Hepatic stellate cell (primary cell): ENCODE measurements at regions not wholly inside any gene's neighbourhood (a gene's known extent, or its start where the extent isn't known, plus 50 kb on each side); places are given as distances from the start of the nearest gene placed in this dataset.
"Not testable (repeated sequence)": the region's sequence is repeated elsewhere in the genome, so short reads cannot be mapped to it uniquely, and the experiment has no call there.

Experiments used
- DNase-seq: peaks from one replicate; pipeline ENCODE4 v3.0.0; 2011; ENCODE audit warnings: low spot score

DNA sequence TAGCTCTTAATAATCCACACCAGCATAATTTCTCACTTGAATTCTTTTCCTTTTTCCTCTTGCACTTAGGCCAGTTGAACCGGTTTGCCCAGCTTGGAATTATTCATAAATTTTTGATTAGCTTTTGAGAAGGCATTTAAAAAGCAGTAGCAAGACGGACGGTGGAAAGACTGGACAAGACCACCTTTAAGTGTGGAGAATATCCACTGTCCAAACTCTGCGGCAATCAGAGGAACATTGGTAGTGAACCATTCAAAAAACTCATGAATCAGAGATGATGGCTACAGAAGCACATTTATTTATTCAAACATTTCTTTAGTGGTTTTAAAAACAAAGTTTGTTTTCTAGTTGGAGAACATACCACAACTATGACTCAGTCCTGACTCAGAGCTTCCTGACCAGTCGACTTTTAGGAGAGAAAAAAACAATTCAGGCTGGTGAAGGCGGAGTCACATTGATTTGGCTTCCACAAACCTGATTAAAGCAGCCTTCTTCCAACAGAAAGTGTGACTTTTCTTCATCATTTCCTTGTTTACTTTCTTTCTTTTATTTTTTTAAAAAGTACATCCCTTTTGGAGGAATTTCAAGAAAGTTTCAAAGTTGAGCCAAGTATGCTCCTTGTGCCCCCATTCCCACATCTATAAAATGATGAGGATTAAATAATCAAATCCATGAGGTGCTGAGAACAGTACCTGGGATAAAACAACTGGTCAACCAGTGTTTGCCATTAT is 128.8 kb downstream of the ADSS2 start:
- peak; percentile 80 for DNase-seq

DNA sequence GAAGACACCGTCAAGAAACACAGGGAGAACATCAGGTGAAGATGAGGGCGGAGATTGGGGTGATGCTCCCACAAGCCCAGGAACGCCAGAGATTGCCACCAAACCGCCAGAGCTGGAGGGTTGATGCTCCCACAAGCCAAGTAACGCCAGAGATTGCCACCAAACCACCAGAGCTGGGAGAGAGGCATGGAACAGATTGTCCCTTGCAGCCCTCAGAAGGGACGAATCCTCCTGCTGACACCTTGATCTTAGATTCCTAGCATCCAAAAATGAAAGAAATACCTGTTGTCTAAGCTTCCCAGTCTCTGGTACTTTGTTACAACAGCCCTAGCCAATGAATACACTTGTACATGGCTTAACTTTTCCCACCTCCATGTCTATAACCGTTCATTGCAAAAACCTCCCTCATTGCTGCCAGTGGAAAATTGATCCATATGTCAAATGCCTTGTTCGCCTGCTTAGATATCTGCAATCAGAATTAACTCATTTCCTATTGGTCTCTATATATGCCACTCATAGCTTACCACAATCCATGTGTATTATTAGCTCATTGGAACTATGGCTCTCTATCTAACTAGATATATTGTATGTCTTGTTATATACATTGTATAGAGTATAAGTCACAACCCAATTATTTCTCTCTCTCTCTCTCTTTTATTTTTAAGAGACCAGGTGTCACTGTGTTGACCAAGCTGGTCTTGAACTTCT is 127.4 kb downstream of the ADSS2 start:
- no peak for DNase-seq

DNA sequence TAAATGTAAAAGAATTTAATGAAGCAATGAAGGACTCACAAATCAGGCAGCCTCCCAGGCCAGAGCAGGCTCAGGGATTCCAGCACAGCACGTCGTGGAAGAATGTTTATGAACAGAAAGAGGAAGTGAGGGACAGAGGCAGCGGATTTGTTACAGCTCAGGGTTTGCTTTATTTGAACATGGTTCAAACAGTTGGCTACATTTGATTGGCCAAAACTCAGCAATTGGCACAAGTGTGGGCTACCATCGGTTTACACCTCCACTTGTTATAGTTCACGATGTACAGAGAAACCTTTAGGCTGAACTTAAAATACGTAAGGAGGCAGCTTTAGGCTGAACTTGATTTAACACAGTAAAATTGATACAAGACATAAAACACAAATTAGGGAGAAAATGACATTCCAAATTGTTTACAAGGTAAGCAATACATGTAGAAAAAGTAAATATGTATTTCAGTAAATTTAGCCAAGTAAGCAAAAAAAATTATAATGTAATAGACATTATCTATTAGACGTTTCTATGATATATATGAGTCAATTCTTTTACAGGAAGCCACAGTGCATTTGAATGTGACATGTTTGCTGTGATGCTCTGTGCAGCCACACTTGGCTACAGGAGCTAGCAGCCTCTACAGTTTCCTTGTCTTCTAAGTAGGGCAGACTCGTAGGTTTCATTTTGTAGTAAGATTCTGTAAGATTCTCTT is 126.5 kb downstream of the ADSS2 start:
- no peak for DNase-seq

DNA sequence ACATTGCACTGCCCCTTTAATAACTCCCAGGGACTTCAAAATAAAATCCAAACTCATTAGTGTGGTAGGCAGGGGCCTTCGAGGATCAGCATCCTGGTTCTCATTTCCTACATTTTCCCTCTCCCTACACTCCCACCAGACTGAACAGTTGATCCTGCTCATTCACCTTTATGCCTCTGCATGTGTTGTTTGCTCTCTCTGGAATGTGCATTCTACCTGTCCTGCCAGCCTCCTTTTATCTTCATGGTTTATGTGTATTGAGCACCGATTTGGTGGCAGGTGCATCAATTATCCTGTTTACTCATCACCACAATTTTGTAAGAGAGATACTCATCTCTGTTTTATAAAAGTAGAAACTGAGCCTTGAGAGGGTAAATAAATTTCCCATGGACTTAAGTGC is 125.0 kb downstream of the ADSS2 start:
- no peak for DNase-seq

DNA sequence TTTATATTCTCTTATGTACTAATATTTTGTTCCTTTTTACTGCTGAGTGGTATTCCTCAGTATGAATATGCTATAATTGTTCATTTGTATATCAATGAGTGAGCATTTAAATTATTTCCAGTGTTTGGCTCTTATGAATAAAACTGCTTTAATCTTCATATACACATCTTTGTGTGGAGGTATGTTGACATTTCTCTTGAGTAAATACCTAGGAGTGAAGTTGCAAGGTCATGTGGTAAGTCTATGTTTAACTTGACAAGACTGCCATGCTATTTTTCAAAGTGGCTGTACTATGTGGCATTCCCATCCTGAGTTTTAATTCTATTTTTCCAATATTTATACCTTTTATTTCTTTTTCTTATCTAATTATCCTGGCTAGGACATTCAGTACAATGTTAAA is 124.2 kb downstream of the ADSS2 start:
- DNase-seq = no peak

DNA sequence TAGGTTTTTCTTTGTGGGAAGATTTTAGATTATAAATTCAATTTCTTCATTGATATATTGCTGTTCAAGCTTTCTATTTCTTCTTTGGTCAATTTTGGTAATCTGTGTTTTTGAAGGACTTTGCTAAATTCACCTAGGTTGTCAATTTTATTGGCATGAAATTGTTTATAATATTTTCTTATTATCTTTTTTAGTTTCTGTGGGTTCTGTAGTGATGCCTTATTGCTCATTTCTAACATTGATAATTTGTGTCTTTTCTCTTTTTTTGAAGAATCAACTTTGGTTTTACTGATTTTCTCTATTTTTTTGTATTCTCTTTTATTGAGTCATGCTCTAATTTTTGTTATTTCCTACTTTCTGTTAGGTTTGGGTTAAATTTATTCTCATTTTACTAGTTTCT is 123.2 kb downstream of the ADSS2 start:
- DNase-seq = no peak

DNA sequence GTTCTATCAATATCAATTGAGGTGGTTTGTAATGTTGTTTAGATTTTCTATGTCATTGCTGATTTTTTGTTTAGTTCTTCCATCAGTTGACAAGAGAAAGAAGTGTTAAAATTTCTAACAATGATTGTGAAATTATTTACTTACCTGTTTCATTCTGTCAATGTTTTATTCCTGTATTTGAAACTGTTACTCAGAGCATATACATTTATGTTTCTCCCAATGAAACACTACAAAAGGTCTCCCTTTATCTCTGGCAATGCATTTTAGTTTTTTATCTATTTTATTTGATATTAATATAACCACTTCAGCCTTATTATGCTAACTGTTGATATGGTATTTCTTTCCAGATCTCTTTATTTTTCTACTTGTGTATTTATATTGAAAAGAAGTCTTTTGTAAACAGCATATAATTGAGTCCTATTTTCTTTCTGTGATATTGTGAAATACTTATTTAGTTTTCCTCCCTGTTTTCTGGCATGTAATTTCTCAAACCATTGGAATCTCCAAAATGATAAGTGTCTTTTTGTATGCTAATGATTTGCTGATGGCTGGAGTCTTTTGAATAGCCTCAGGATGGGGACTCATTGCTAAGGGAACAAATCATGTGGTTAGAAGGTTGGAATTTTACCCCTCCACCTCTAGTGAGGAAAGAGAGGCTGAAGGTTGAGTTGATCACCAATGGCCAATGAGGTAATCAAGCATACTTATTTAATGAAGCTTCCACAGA is 122.0 kb downstream of the ADSS2 start:
- DNase-seq = no peak

DNA sequence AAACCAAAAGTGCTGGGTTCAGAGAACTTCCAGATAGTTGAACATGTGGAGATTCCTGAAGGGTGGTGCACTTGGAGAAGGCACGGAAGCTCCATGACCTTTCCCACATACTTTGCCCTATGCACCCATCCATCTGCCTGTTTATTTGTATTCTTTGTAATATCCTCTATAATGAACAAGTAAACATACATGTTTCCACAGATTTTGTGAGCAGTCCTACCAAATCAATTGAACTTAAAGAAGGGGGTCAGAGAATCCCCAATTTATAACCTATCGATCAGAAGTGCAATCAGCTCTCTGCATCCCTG is 121.4 kb downstream of the ADSS2 start:
- DNase-seq = no peak

DNA sequence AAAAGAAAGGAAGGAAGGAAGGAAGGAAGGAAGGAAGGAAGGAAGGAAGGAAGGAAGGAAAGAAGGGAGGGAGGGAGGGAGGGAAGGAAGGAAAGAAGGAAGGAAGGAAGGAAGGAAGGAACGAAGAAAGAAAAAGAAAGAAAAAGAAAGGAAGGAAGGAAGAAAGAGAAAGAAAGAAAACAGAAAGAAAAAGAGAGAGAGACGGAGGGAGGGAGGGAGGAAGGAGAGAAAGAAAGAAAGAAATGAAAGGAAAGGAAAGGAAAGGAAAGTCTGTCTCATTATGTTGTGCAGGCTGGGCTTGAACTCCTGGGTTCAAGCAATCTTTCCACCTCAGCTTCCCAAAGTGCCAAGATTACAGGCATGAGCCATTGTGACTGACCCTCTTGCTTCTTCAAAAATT is 118.9 kb downstream of the ADSS2 start:
- DNase-seq = not testable (repeated sequence)

DNA sequence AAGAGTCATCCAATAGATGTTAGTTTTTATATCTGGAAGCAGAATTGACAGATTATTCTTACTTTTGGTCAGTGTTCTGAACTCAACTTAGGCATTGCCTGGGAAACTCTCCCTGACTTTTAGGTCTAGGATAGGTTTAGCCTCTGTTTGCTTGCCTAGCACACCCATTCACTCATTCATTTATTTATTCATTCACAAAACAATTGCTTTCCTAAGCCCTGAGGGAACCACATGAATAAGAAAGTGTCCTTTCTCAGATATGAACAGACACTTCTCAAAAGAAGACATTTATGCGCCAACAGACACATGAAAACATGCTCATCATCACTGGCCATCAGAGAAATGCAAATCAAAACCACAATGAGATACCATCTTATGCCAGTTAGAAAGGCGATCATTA is 117.4 kb downstream of the ADSS2 start:
- DNase-seq = not testable (repeated sequence)

DNA sequence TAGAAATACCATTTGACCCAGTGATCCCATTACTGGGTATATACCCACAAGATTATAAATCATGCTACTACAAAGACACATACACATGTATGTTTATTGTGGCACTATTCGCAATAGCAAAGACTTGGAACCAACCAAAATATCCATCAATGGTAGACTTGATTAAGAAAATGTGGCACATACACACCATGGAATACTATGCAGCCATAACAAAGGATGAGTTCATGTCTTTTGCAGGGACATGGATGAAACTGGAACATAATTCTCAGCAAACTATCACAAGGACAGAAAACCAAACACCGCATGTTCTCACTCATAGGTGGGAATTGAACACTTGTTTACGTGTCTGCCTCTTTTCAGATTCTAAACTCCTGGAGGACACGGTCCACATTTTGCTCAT is 116.9 kb downstream of the ADSS2 start:
- DNase-seq = not testable (repeated sequence)

DNA sequence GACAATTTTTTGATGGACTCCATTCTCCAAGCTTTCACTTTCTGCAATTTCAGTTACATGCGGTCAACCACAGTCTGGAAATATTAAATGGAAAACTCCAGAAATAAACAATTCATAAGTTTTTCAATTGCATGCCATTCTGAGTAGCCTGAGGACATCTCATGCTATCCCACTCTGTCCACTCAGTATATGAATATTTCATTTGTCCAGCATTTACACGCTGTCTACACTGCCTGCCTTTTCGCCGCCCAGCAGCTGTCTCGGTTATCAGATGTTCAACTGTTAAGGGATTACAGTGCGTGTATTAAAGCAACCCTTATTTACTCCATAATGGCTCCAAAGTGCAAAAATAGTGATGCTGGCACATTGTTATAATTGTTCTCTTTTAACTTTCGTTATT is 116.3 kb downstream of the ADSS2 start:
- peak; percentile 47 for DNase-seq

DNA sequence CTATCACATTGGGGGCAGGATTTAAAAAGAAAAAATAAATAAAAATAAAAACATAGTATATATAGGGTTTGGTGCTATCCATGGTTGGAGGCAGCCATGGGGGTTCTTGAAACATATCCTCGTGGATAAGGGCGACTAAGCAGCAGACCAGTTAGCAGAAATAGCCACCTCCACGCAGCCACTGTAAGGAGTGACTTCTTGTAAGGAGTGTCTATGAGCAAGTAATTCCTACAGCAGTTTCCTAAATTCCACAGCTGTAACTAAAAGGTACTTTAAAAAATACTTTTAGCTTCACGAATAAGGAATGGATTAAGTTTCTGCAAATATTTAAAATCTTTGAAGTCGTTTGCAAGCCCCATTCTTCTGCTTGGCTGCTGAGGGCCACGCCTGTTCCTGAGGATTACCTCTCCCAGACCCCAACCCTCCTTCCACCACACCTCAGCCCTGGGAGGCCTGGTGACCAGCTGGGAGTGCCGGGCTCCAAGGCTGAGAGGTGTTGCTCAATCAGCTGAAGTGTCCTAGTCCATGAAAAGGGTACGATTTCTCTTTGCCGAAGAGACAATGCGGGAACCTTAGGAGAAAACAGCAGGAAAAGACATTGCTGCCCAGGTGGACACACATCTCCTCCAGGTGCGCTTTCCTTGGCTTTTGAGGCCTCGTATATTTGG is 115.3 kb downstream of the ADSS2 start:
- DNase-seq = no peak

DNA sequence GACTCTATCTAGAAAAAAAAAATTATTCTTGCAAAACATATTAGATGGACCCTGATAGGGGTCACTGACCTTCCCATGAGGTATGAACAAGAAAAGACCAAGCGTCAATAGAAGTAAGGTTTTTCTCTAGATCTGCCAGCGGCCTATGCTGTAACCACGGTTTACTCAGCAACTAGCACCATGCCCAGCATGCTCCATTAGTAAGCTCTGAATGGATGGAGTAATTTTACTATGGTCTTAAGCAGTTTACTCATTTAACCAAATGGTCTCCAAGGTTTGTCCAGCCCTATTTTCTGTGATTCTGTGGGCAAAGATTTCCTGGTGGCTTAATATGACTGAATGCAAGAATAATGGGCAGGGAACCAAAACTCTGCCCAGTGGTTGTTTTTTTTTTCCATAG is 113.9 kb downstream of the ADSS2 start:
- no peak for DNase-seq

DNA sequence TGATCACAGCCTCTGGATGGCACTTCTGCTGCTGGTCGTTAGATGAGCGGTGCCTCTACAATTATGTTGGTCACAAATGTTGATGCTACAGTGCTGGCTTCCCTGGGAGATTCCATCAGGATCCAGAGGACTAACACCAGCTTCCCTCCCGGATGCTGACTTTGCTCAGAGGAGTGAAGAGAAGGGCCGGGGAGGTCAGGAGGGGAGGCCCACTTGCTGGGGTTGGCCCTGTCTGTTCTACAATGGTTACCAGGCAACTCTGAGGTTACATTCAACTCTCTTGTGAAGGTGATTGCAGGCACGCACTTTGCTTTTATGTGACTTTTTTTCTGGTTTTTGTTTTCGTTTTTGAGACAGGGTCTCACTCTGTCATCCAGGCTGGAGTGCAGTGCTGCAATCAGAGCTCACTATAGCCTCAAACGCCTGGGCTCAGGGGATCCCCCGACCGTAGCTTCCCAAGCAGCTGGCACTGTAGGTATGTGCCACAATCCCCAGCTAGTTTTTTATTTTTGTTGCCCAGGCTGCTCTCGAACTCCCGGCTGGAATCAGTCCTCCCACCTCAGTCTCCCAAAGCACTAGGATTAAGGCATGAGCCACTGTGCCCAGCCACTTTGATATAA is 112.5 kb downstream of the ADSS2 start:
- DNase-seq = no peak

DNA sequence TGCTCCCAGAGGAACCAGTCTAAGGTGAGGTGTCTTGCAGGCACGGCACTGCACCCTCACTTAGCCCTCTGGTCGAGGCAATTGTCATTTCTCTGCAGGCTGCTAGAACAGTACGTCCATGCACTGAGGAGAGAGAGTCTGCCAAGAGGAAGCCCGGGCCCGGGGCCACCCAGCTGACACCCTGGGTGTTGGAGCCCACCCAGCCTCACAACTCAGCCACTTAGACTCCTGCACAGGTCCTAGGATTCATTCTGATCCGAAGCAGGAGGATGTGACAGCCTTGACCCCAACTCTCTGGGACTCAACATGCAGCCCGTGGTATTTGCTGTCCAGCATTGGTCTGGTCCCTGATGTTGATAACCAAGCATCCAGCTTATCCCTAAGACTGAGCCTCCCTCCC is 111.9 kb downstream of the ADSS2 start:
- DNase-seq = no peak

DNA sequence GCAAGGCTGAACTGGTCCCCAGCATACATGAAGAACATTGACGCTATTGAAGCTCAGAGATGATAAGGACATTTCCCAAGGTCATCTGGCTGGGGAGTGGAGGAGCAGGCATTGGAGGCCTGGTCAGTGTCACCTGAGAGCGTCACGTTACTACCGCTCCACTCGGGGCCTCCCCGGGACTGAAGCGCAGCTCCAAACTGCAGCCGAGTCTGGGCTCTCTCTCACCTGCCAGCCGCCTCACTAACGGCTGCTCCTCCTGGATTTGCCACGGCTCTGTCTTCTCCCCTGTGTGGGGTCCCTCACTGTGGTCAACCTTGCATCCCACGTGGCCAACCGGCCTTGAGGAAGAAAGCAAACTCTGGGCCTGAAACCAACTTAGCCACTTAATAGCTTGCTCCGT is 111.3 kb downstream of the ADSS2 start:
- no peak for DNase-seq

DNA sequence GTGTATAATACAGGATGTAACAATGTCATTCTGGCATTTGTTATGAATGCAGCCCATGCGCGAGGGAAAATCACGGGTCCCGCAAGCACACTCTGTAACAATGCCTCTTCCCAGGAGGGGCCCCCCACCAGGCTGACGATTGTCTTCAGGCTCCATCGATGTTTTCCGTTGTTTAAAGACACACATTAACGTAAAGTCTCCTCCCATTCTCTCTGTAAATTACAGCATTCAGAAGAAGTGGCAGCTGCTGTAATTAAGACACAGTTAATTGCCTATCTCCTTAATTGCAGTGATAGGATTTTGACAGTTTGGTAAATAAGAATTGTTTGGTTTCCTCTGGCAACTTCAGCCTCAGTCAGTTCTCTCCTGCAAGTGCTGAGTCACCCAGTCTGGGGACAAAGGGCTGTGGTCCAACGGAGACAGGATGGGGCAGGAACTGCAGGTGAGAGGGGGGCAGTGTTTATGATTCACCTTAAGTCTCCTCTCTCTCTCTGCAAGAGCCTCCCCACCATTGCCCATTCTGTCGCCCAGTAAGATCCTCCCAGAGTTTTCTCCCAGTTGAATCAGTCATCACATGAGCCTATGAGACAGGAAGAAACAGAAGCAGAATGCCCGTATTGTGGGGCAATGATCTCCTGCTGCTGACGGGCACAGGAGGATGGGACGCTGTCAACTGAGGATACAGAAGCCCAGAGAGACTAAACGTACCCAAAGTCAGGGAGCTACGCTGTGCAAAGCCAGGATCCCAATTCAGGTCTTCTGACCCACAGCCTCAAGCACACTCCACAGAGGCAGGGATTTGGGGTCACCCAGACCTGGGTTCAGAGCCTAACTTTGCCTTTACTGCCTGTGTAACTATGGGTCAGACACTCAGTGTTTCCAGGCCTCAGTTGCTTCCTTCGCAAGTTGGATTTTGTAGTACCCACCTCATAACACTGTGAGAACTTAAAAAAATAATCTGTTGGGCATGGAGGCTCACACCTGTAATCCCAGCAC is 110.0 kb downstream of the ADSS2 start:
- no peak for DNase-seq

DNA sequence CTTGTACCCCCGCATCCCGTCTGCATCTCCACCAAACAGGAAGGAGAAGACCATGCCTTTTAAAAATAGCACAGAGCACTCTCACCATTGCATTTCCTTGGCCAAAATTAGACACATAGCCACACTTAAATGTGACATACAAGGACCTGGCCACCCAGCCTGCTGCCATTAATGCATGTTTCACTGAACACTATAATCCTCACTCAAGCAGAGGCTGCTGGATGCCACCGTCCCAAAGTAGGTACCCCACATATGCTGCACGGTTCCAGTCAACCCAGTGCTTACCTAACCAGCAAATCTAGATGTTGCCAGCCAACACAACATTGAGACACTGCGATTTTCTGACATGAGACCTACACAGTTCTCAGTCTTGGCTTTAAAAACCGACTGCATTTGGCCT is 107.7 kb downstream of the ADSS2 start:
- DNase-seq = no peak

DNA sequence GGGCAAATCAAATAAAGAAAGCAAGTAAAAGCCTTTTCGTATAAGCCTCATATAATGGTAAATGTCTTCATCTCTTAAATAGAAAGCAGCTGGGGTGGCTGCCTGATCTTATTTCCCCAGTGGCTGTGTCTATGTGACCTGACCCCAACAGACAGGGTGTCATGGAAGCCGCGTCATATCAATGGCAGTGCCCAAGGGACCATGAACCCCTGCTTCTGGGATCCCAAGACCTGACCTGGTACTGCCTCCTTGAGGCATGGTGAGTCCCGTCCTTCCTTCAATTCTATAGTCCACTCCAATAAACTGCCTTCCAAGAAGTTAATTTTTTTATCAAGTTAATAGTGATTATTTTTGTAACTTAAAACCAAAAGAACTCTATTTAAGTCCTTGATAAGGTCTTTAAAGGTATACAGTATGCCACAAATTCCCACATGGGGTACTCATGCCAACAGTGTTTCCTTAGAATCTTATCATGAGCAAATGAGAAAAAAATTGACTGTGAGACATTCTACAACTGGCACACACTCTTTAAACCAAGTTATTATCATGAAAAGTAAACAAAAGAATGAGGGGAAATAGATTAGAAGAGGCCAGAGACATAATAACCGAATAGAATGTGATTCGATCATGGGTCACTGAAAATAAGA is 104.6 kb downstream of the ADSS2 start:
- DNase-seq = no peak
